HG02610 (cell line): ENCODE measurements at regions not wholly inside any gene's neighbourhood (a gene's known extent, or its start where the extent isn't known, plus 50 kb on each side); places are given as distances from the start of the nearest gene placed in this dataset.

ENCODE experiments used
- ATAC-seq: cut with Tn5 transposase; IDR thresholded peaks from one replicate; pipeline ENCODE4 v1.9.1; 2021; ENCODE audit warnings: mild to moderate bottlenecking, moderate library complexity; ENCODE audit not compliant: unreplicated experiment

DNA sequence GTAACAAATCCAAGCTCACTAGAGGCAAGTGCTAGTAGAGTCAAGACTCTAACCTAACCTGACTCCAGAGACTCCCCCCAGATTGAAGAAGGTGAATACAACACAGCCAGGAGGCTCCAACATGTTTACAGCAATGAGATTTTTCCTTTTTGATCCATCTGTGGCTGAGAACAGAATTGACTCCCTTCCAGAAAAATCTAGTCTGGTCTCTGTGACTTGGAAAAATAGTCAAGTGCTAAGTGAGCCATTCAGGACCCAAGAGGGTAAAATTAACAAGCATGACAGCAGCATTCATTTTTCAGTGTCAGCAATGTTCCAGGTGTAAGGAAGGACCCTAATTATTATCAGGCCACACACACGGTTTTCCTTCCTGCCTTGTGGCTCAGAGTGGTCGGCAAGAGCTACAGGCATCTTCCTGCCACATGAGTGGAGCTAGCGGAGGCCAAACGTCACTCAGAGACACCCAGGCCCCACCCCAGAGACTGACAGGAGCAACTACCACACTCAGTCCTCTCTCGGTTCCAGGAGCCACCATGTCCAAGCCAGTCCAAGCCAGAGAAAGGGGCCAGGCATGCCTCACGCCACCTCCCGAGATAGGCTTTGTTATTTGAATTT, 395.1 kb downstream of the FOXO1 start:
- no peak for ATAC-seq

GRCh38 chr13:40271931-40272775, 394.3 kb downstream of the FOXO1 start:
- no peak for ATAC-seq

DNA sequence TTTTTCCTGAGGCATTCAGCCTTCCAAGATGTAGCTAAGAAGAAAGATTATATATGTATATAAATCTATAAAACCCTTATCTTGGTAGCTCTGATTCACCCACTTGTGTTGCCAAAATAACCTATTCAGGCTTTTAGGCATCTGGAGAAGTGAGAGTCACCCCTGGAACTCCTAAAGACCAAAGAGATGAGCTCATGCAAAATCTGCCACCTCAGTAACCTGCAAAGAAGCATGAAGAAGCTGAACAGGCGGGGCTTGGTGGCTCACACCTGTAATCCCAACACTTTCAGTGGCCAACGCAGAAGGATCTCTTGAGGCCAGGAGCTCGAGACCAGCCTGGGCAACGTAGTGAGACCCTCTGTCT, 393.7 kb downstream of the FOXO1 start:
- ATAC-seq = no peak

GRCh38 chr13:40273253-40274025, 393.0 kb downstream of the FOXO1 start:
- no peak for ATAC-seq

GRCh38 chr13:40274103-40274502, 392.3 kb downstream of the FOXO1 start:
- ATAC-seq = no peak

DNA sequence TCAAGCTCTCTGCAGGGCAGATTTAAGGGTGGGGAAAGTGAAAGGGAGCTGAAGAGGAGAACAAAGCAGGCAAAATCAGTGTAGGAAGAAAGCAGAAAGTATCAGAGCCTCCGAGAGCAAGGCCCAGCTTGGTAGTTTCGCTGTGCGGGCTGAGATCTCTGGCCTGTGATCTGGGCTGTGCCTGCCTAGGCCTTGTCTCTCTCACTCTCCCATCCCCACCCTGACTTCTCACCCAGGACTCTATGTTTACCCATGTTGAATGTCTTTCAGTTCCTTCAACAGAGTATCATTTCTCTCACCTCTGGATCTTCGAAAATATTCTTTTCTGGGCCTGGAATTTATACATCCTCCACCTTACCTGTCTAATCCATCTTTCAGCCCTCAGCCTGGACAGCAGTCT, 391.3 kb downstream of the FOXO1 start:
- no peak for ATAC-seq

DNA sequence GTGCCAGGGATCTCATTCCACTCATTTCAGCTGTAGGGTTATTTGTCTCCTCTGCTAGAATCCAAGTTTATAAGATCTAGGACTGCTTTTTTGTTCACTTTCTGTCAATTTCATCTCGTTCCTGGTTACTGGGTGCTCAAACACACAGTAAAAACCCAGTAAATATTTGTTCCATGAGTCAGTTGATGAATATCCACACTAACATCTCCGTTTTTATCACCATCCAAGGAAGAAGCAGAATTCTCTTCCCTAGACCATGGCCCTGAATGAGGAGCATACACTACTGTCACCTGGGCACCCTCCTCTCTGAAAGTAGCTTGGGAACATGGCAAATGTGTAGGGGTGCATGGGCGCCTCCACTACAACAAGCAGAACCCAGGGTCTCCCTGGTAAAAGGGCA, 390.8 kb downstream of the FOXO1 start:
- no peak for ATAC-seq

DNA sequence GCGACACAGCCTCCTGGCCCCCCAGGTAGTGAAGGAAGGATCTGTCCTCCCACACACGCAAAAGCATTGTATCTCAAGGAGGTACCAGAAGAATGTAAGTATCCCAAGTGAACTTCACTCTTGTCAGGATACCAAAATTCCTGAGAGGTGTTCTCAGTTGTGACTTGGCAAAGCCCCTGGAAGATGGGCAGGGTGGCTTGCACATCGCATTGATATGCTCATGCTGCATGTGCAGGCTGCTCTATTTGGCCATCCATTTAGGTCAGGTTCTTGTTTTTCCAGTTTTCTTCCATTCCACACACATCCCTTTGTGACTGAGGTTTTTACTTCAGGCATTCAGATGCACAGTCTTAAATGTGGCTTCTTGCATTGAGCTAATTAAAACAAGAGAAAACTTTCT, 382.8 kb downstream of the FOXO1 start:
- ATAC-seq = no peak

GRCh38 chr13:40285634-40286033, 380.8 kb downstream of the FOXO1 start:
- ATAC-seq = no peak

GRCh38 chr13:40287428-40287827, 379.0 kb downstream of the FOXO1 start:
- ATAC-seq = no peak

GRCh38 chr13:40288259-40288658, 378.2 kb downstream of the FOXO1 start:
- ATAC-seq = no peak

DNA sequence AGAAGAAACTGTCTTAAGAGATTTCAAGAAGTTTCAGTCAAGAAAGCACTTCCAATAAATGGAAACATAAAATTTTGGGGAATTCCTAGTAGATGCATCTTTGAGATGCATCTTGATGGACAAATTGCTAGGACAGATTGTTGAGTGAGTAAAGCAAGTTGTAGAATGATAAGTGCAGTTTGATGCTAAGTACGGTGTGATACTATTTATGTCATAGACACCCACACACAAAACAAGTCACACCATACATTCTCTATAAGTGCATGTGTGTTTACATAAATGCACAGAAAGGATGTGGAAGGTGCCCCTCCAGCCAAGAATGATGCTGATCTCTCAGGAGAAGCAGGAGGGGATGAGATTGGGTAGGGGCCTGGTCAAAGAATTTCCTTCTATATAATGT, 375.7 kb downstream of the FOXO1 start:
- ATAC-seq = no peak

DNA sequence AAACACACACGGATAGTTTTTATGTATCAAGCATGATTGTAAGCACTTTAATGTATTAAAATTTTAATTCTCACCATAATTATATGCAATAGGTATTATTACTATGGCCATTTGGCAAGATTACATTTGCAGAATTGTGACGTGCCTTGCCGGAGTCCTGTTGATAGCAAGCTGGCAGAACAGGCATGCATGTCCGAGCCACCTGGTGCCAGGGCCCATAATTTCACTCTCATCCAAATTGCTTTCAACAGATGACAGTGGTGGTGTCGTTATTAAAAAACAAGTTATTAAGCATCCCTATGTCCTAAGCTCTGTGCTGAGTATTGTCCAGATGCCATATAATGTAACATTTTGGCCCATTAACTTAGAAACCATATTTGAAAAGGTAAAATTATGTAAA, 374.3 kb downstream of the FOXO1 start:
- no peak for ATAC-seq

GRCh38 chr13:40292536-40292935, 373.9 kb downstream of the FOXO1 start:
- no peak for ATAC-seq

DNA sequence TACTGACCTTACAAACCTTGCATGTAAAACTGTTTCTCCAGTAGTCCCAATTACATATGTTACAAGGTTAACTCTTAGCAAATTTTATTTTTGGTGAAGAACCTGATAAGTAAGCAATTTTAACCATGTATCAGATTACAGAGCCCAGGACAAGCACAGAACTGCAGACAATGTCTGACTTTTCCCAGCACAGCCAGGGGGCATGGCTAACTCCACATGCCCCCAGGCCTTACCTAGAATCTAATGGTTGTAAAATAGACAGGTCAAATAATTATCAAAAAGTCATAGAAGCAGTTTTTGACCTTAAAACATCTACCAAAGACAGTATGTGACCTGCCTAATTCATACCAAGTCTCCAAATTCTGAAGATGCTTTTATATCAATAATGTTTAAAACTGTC, 364.1 kb downstream of the FOXO1 start:
- no peak for ATAC-seq

DNA sequence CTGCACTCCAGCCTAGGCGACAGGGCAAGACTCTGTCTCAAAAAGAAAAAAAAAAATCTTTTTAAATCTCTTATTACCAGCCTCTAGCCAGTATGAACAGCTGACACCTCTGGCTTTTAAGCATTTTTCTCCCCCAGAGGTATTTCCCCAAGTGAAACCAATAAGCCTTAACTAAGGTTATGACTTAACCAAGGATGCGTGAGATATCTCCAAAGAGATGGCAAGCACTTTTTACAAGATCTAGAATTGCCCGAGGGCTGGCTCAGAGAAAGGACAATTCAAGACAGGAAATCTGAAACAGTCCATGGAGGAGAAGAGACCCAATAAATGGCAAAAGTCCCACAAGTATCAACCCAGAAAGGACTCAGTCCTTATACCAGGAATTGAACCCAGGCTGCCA, 362.1 kb downstream of the FOXO1 start:
- no peak for ATAC-seq

GRCh38 chr13:40306817-40307216, 359.6 kb downstream of the FOXO1 start:
- ATAC-seq = no peak

DNA sequence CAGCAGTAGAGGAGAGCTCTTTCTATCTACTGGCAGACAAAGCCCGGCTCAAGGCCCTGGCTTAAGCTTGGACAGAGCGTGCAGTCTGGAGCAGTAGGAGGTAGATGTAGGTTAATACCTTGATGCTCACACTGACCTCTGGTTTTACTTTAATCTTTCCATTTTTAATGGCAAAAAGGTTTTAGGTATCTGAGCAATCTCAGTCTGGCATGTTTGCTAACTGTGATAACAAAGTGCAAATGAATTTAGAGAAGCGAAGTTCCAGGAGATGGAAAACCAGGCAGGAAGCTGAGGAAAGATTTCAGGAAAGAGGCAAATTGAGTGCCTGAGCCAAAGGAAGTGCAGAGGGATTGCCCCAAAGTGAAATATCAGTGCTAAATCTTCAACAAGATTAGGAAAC, 356.6 kb downstream of the FOXO1 start:
- ATAC-seq = no peak

GRCh38 chr13:40311356-40312101, 354.9 kb downstream of the FOXO1 start:
- no peak for ATAC-seq

- no peak for ATAC-seq
Observed at GRCh38 chr13:40313269-40314200, 352.9 kb downstream of the FOXO1 start.
